NCI-H226 (cell line): ENCODE measurements at regions not wholly inside any gene's neighbourhood (a gene's known extent, or its start where the extent isn't known, plus 50 kb on each side); places are given as distances from the start of the nearest gene placed in this dataset.

ENCODE experiments used
- DNase-seq: peaks from one replicate; pipeline ENCODE4 v3.0.0-alpha.2; 2015

GRCh38 chr14:89521988-89522387, 105.0 kb upstream of the FOXN3 start:
- no peak for DNase-seq

GRCh38 chr14:89519040-89519439, 102.0 kb upstream of the FOXN3 start:
- no peak for DNase-seq

GRCh38 chr14:89516173-89516572, 99.1 kb upstream of the FOXN3 start:
- no peak for DNase-seq

GRCh38 chr14:89514601-89515000, 97.6 kb upstream of the FOXN3 start:
- no peak for DNase-seq

- DNase-seq: peak; percentile 87
Measured at GRCh38 chr14:89509891-89510290, 92.9 kb upstream of the FOXN3 start.

GRCh38 chr14:89508863-89509262, 91.8 kb upstream of the FOXN3 start:
- peak; percentile 20 for DNase-seq

GRCh38 chr14:89507926-89508460, 91.0 kb upstream of the FOXN3 start:
- DNase-seq: peak; percentile 22

GRCh38 chr14:89507521-89507920, 90.5 kb upstream of the FOXN3 start:
- peak; percentile 69 for DNase-seq

GRCh38 chr14:89506891-89507452, 89.9 kb upstream of the FOXN3 start:
- DNase-seq: peak; percentile 15

GRCh38 chr14:89504602-89505313, 87.7 kb upstream of the FOXN3 start:
- peak; percentile 48 for DNase-seq

- DNase-seq: no peak
Measured at GRCh38 chr14:89504091-89504490, 87.1 kb upstream of the FOXN3 start.

GRCh38 chr14:89503431-89503996, 86.5 kb upstream of the FOXN3 start:
- no peak for DNase-seq

- no peak for DNase-seq
Measured at GRCh38 chr14:89502966-89503365, 85.9 kb upstream of the FOXN3 start.

GRCh38 chr14:89501381-89501780, 84.3 kb upstream of the FOXN3 start:
- DNase-seq: no peak

GRCh38 chr14:89500303-89500702, 83.3 kb upstream of the FOXN3 start:
- DNase-seq: no peak

GRCh38 chr14:89498878-89499277, 81.8 kb upstream of the FOXN3 start:
- DNase-seq: no peak

GRCh38 chr14:89495718-89496117, 78.7 kb upstream of the FOXN3 start:
- DNase-seq: no peak

- no peak for DNase-seq
Measured at GRCh38 chr14:89493877-89494634, 77.0 kb upstream of the FOXN3 start.

- no peak for DNase-seq
Measured at GRCh38 chr14:89493406-89493805, 76.4 kb upstream of the FOXN3 start.

GRCh38 chr14:89491711-89492381, 74.8 kb upstream of the FOXN3 start:
- no peak for DNase-seq

GRCh38 chr14:89490466-89490865, 73.4 kb upstream of the FOXN3 start:
- DNase-seq: no peak

- no peak for DNase-seq
Measured at GRCh38 chr14:89489761-89490437, 72.9 kb upstream of the FOXN3 start.
